IPS DF 19.7 (cell line): ENCODE measurements at regions not wholly inside any gene's neighbourhood (a gene's known extent, or its start where the extent isn't known, plus 50 kb on each side); places are given as distances from the start of the nearest gene placed in this dataset.

Experiments
- DNase-seq: peaks from one replicate; pipeline ENCODE4 v3.0.0-alpha.2; 2013; ENCODE audit warnings: low read depth, low spot score

- DNase-seq, result no peak
These were observed 218.7 kb upstream of the BCOR start for GRCh38 chrX:40316502-40316901.

GRCh38 chrX:40314070-40314469 is 216.3 kb upstream of the BCOR start:
- DNase-seq, result no peak

GRCh38 chrX:40313269-40313668 is 215.5 kb upstream of the BCOR start:
- DNase-seq, result no peak

GRCh38 chrX:40310447-40310846 is 212.7 kb upstream of the BCOR start:
- DNase-seq, result no peak

- no peak for DNase-seq
These were observed 212.3 kb upstream of the BCOR start for GRCh38 chrX:40310016-40310415.

GRCh38 chrX:40307871-40308270 is 210.1 kb upstream of the BCOR start:
- no peak for DNase-seq

- DNase-seq, result no peak
These were observed 206.4 kb upstream of the BCOR start for GRCh38 chrX:40304115-40304514.

GRCh38 chrX:40303256-40304077 is 205.7 kb upstream of the BCOR start:
- no peak for DNase-seq

GRCh38 chrX:40300286-40300890 is 202.6 kb upstream of the BCOR start:
- DNase-seq, result no peak

- DNase-seq, result no peak
These were observed 201.9 kb upstream of the BCOR start for GRCh38 chrX:40299641-40300046.

GRCh38 chrX:40298572-40299479 is 201.1 kb upstream of the BCOR start:
- DNase-seq, result peak; percentile 15

GRCh38 chrX:40298069-40298468 is 200.3 kb upstream of the BCOR start:
- DNase-seq, result no peak

GRCh38 chrX:40291553-40291952 is 193.8 kb upstream of the BCOR start:
- no peak for DNase-seq

- no peak for DNase-seq
These were observed 192.8 kb upstream of the BCOR start for GRCh38 chrX:40290517-40290916.

- no peak for DNase-seq
These were observed 188.1 kb upstream of the BCOR start for GRCh38 chrX:40285876-40286275.

- no peak for DNase-seq
These were observed 187.1 kb upstream of the BCOR start for GRCh38 chrX:40284852-40285251.

GRCh38 chrX:40283981-40284380 is 186.2 kb upstream of the BCOR start:
- no peak for DNase-seq

GRCh38 chrX:40282946-40283660 is 185.3 kb upstream of the BCOR start:
- no peak for DNase-seq

GRCh38 chrX:40282348-40282747 is 184.6 kb upstream of the BCOR start:
- no peak for DNase-seq

- DNase-seq, result no peak
These were observed 183.7 kb upstream of the BCOR start for GRCh38 chrX:40281336-40282005.

- DNase-seq, result no peak
These were observed 182.0 kb upstream of the BCOR start for GRCh38 chrX:40279762-40280161.
